SK-N-SH treated with all-trans-retinoic acid at 6 μM for 48 hours (cell line): ENCODE measurements at regions not wholly inside any gene's neighbourhood (a gene's known extent, or its start where the extent isn't known, plus 50 kb on each side); places are given as distances from the start of the nearest gene placed in this dataset.

Experiments
- ARNTL ChIP-seq: fragments of 450-650 bp; formaldehyde crosslinking; IDR thresholded peaks from 2 replicates; pipeline ENCODE4 v1.5.0; 2020; ENCODE audit warnings: low read depth, mild to moderate bottlenecking, moderate library complexity, borderline replicate concordance
- CREB5 ChIP-seq: fragments of 250-450 bp; sonication (Bioruptor Pico); IDR thresholded peaks from 2 replicates; pipeline ENCODE4 v1.5.1; 2020; ENCODE audit warnings: low read depth, mild to moderate bottlenecking, moderate library complexity
- CSDC2 ChIP-seq: fragments of 250-450 bp; sonication (Bioruptor Pico); IDR thresholded peaks from 2 replicates; pipeline ENCODE4 v1.5.0; 2020; ENCODE audit warnings: mild to moderate bottlenecking, moderate library complexity
- GLIS3 ChIP-seq: fragments of 250-450 bp; sonication (Bioruptor Pico); IDR thresholded peaks from 2 replicates; pipeline ENCODE4 v1.5.0; 2020; ENCODE audit warnings: mild to moderate bottlenecking, moderate library complexity
- PATZ1 ChIP-seq: fragments of 250-450 bp; sonication (Bioruptor Pico); IDR thresholded peaks from 2 replicates; pipeline ENCODE4 v1.8.0; 2020; ENCODE audit warnings: mild to moderate bottlenecking, moderate library complexity, borderline replicate concordance
- TSHZ2 ChIP-seq: fragments of 250-450 bp; sonication (Bioruptor Pico); IDR thresholded peaks from 2 replicates; pipeline ENCODE4 v1.5.0; 2020; ENCODE audit warnings: mild to moderate bottlenecking, moderate library complexity
- ZC3H10 ChIP-seq: fragments of 250-450 bp; sonication (Bioruptor Pico); IDR thresholded peaks from 2 replicates; pipeline ENCODE4 v1.5.1; 2021; ENCODE audit warnings: mild to moderate bottlenecking, moderate library complexity
- ZFP3 ChIP-seq: fragments of 250-450 bp; sonication (Bioruptor Pico); IDR thresholded peaks from 2 replicates; pipeline ENCODE4 v1.5.0; 2020; ENCODE audit warnings: mild to moderate bottlenecking, moderate library complexity
- ZFP30 ChIP-seq: fragments of 450-650 bp; formaldehyde crosslinking; IDR thresholded peaks from 2 replicates; pipeline ENCODE4 v1.5.0; 2022; ENCODE audit warnings: mild to moderate bottlenecking, moderate library complexity
- ZNF70 ChIP-seq: fragments of 450-650 bp; formaldehyde crosslinking; IDR thresholded peaks from 2 replicates; pipeline ENCODE4 v1.5.0; 2020; ENCODE audit warnings: mild to moderate bottlenecking, moderate library complexity

- no peak for TF ChIP-seq GLIS3 (CRISPR knock-in tag)
- TF ChIP-seq ZNF70 (CRISPR knock-in tag) = no peak
- TF ChIP-seq ZC3H10 (CRISPR knock-in tag) = no peak
- no peak for TF ChIP-seq CREB5 (CRISPR knock-in tag)
- TF ChIP-seq CSDC2 (CRISPR knock-in tag) = no peak
- no peak for TF ChIP-seq ZFP30 (CRISPR knock-in tag)
- no peak for TF ChIP-seq ZFP3 (CRISPR knock-in tag)
- TF ChIP-seq ARNTL (CRISPR knock-in tag) = no peak
- no peak for TF ChIP-seq TSHZ2 (CRISPR knock-in tag)
- TF ChIP-seq PATZ1 = no peak
Observed at GRCh38 chr4:11701966-11702725, 273.5 kb upstream of the HS3ST1 start.
